H9 (cell line): ENCODE measurements at regions not wholly inside any gene's neighbourhood (a gene's known extent, or its start where the extent isn't known, plus 50 kb on each side); places are given as distances from the start of the nearest gene placed in this dataset.

ENCODE experiments used
- DNase-seq: peaks from one replicate; pipeline ENCODE4 v3.0.0-alpha.2; 2017
- H2AFZ ChIP-seq: one replicate; pipeline ENCODE4 v1.6.1; 2013; ENCODE audit warnings: mild to moderate bottlenecking, low read length, control low read depth, moderate library complexity
- H2AK5ac ChIP-seq: 2 replicates; pipeline ENCODE4 v1.6.1; 2013; ENCODE audit warnings: low read length, control low read depth, mixed read lengths; ENCODE audit not compliant: insufficient read length
- H2BK120ac ChIP-seq: one replicate; pipeline ENCODE4 v1.6.1; 2013; ENCODE audit warnings: low read depth, mild to moderate bottlenecking, low read length, control low read depth, inconsistent platforms; ENCODE audit not compliant: poor library complexity, severe bottlenecking
- H2BK12ac ChIP-seq: 2 replicates; pipeline ENCODE4 v1.6.1; 2013; ENCODE audit warnings: low read length, control low read depth, mixed read lengths, low read depth; ENCODE audit not compliant: insufficient read length
- H2BK15ac ChIP-seq: 2 replicates; pipeline ENCODE4 v1.6.1; 2013; ENCODE audit warnings: low read depth, low read length, control low read depth
- H2BK20ac ChIP-seq: one replicate; pipeline ENCODE4 v1.6.1; 2013; ENCODE audit warnings: low read depth, mild to moderate bottlenecking, low read length, control low read depth, inconsistent platforms; ENCODE audit not compliant: poor library complexity, severe bottlenecking
- H2BK5ac ChIP-seq: 2 replicates; pipeline ENCODE4 v1.6.1; 2013; ENCODE audit warnings: low read length, control low read depth, mixed read lengths; ENCODE audit not compliant: insufficient read length
- H3K14ac ChIP-seq: 2 replicates; pipeline ENCODE4 v1.6.1; 2013; ENCODE audit warnings: low read length, control low read depth; ENCODE audit not compliant: insufficient read depth
- H3K18ac ChIP-seq: 2 replicates; pipeline ENCODE4 v1.6.1; 2013; ENCODE audit warnings: low read depth, mild to moderate bottlenecking, mixed read lengths, low read length, control low read depth; ENCODE audit not compliant: insufficient read length
- H3K23ac ChIP-seq: 2 replicates; pipeline ENCODE4 v1.6.1; 2013; ENCODE audit warnings: low read length, control low read depth, mixed read lengths, low read depth; ENCODE audit not compliant: insufficient read length
- H3K23me2 ChIP-seq: 2 replicates; pipeline ENCODE4 v1.6.1; 2013; ENCODE audit warnings: low read depth, mild to moderate bottlenecking, mixed read lengths, low read length, control low read depth; ENCODE audit not compliant: insufficient read length, poor library complexity, severe bottlenecking
- H3K27ac ChIP-seq: 2 replicates; pipeline ENCODE4 v1.5.1; 2013; ENCODE audit warnings: low read length, control low read depth, mixed read lengths, low read depth; ENCODE audit not compliant: insufficient read length
- H3K27me3 ChIP-seq: 2 replicates; pipeline ENCODE4 v1.6.1; 2013; ENCODE audit warnings: low read length, control low read depth, inconsistent platforms; ENCODE audit not compliant: insufficient read depth
- H3K4ac ChIP-seq: 2 replicates; pipeline ENCODE4 v1.6.1; 2013; ENCODE audit warnings: low read depth, mild to moderate bottlenecking, control low read depth, inconsistent platforms, low read length, moderate library complexity
- H3K4me1 ChIP-seq: 2 replicates; pipeline ENCODE4 v1.6.1; 2013; ENCODE audit warnings: low read length, control low read depth, inconsistent platforms; ENCODE audit not compliant: insufficient read depth
- H3K4me2 ChIP-seq: 2 replicates; pipeline ENCODE4 v1.6.1; 2013; ENCODE audit warnings: low read length, control low read depth, mixed read lengths; ENCODE audit not compliant: insufficient read length, insufficient read depth
- H3K56ac ChIP-seq: 2 replicates; pipeline ENCODE4 v1.6.1; 2013; ENCODE audit warnings: low read depth, mild to moderate bottlenecking, mixed read lengths, low read length, control low read depth; ENCODE audit not compliant: insufficient read length
- H3K79me1 ChIP-seq: 2 replicates; pipeline ENCODE4 v1.6.1; 2013; ENCODE audit warnings: low read depth, mild to moderate bottlenecking, moderate library complexity, low read length, control low read depth, inconsistent platforms; ENCODE audit not compliant: insufficient read depth, poor library complexity, severe bottlenecking
- H3K79me2 ChIP-seq: 2 replicates; pipeline ENCODE4 v1.6.1; 2013; ENCODE audit warnings: low read length, control low read depth, inconsistent platforms; ENCODE audit not compliant: insufficient read depth
- H3K9ac ChIP-seq: 2 replicates; pipeline ENCODE4 v1.6.1; 2013; ENCODE audit warnings: low read length, control low read depth, mixed read lengths; ENCODE audit not compliant: insufficient read length; ENCODE audit errors: extremely low read depth
- H3K9me3 ChIP-seq: one replicate; pipeline ENCODE4 v1.6.1; 2013; ENCODE audit warnings: low read depth, low read length, inconsistent platforms; ENCODE audit not compliant: control insufficient read depth
- H3T11ph ChIP-seq: one replicate; pipeline ENCODE4 v1.6.1; 2013; ENCODE audit warnings: mild to moderate bottlenecking, low read length, control low read depth, inconsistent platforms
- H4K20me1 ChIP-seq: one replicate; pipeline ENCODE4 v1.6.1; 2013; ENCODE audit not compliant: control insufficient read depth, insufficient read length, insufficient read depth
- H4K5ac ChIP-seq: 2 replicates; pipeline ENCODE4 v1.6.1; 2013; ENCODE audit warnings: low read depth, mild to moderate bottlenecking, mixed read lengths, low read length, control low read depth; ENCODE audit not compliant: insufficient read length
- H4K8ac ChIP-seq: replicated peaks from 2 replicates; pipeline ENCODE4 v1.6.1; 2013; ENCODE audit warnings: low read length, control low read depth, mixed read lengths, low read depth; ENCODE audit not compliant: insufficient read length
- H4K91ac ChIP-seq: 2 replicates; pipeline ENCODE4 v1.6.1; 2013; ENCODE audit warnings: low read depth, mild to moderate bottlenecking, moderate library complexity, mixed read lengths, low read length, control low read depth; ENCODE audit not compliant: insufficient read length
- H3K27ac Mint-ChIP-seq, 3 experiments: 2 replicates in 2 of 3; 3 replicates in 1 of 3; pipeline ENCODE4 v1.8.0; 2020 to 2021; ENCODE audit warnings: mixed read lengths in 3 of 3, mild to moderate bottlenecking in 1 of 3, moderate library complexity in 1 of 3
- H3K27me3 Mint-ChIP-seq: 2 replicates; pipeline ENCODE4 v1.8.0; 2021; ENCODE audit warnings: low read depth, mild to moderate bottlenecking, moderate library complexity, mixed read lengths
- H3K36me3 Mint-ChIP-seq, 3 experiments: 2 replicates in 2 of 3; 3 replicates in 1 of 3; pipeline ENCODE4 v1.8.0; 2020 to 2021; ENCODE audit warnings: low read depth in 3 of 3, mixed read lengths in 3 of 3; ENCODE audit not compliant: insufficient read depth in 1 of 3
- H3K4me1 Mint-ChIP-seq, 2 experiments: 2 replicates each; pipeline ENCODE4 v1.8.0; 2020; ENCODE audit warnings: mixed read lengths in 2 of 2
- H3K4me3 Mint-ChIP-seq, 2 experiments: 2 replicates in 1 of 2; 3 replicates in 1 of 2; pipeline ENCODE4 v1.8.0; 2020 to 2021; ENCODE audit warnings: mild to moderate bottlenecking in 2 of 2, mixed read lengths in 2 of 2, moderate library complexity in 1 of 2
- H3K9me3 Mint-ChIP-seq, 2 experiments: 2 replicates in 1 of 2; 3 replicates in 1 of 2; pipeline ENCODE4 v1.8.0; 2020; ENCODE audit warnings: mild to moderate bottlenecking in 2 of 2, mixed read lengths in 2 of 2, moderate library complexity in 1 of 2
- WGBS: extraction: QIAGEN DNeasy Blood & Tissue Kit; methylation state at CpG from one replicate; pipeline ENCODE4 v1.1.7; 2013; ENCODE audit warnings: missing lambda C conversion rate, low lambda C conversion rate, mixed read lengths; ENCODE audit not compliant: insufficient read length; ENCODE audit errors: extremely low coverage; 5-methylcytosine and 5-hydroxymethylcytosine counted together
- TF ChIP-seq, protein P1 (sequence below): fragments of 200-600 bp; sonication (generic); conservative IDR thresholded peaks from 3 replicates; pipeline ENCODE4 v1.8.0; 2021; ENCODE audit warnings: antibody characterized with exemption, mild to moderate bottlenecking

DNA sequence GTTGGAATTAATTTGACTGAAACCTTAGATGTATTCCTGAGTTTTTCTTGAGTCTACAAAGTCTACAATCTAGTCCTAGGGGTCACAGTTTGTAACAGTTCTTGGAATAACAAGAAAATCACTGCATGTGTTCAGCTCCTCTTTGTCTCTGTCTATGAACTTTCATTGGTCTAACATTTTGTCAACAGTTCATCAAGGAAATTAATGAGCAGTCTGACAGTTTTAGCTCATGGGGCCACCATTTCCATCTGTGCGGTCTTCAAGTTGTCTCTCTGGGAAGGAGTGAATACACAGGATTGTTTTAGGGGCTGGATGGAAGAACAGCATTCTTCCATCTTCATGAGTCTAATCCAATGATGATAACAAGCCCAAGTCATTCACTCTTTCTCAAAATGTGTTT is 276.4 kb downstream of the TMEM167A start:
- Histone ChIP-seq H2BK12ac (no peak overlapping the region), H3K18ac (no peak overlapping the region), H2AK5ac (no peak overlapping the region), H3K4me1 (peaks cover 4% of the 10 kb centered on the region), H2BK15ac (no peak overlapping the region), H3K14ac (no peak overlapping the region), H2BK5ac (no peak overlapping the region), H3K9ac (no peak overlapping the region), H3K79me2 (no peaks in the 10 kb centered on the region), H3K56ac (no peak overlapping the region), H3K23ac (no peak overlapping the region), H4K8ac (no peak overlapping the region), H2BK20ac (no peak overlapping the region), H4K91ac (no peak overlapping the region), H3K79me1 (no peaks in the 10 kb centered on the region), H3K4ac (no peak overlapping the region), H3K9me3 (no peaks in the 10 kb centered on the region), H3T11ph (no peak overlapping the region), H3K4me2 (no peak overlapping the region), H2AFZ (no peak overlapping the region), H3K27me3 (no peaks in the 10 kb centered on the region), H4K20me1 (no peaks in the 10 kb centered on the region), H2BK120ac (no peak overlapping the region), H3K27ac (no peak overlapping the region), H4K5ac (no peak overlapping the region), H3K23me2 (no peaks in the 10 kb centered on the region)
- peaks cover 24 to 26% of the 10 kb centered on the region in 2 experiments for H3K4me1 Mint-ChIP-seq
- H3K4me3 Mint-ChIP-seq = no peak overlapping the region
- H3K36me3 Mint-ChIP-seq = no peaks in the 10 kb centered on the region; a peak in 1 of 7 replicates
- no peak overlapping the region for H3K27ac Mint-ChIP-seq
- H3K9me3 Mint-ChIP-seq = no peaks in the 10 kb centered on the region
- no CpG with 5 or more reads among the region's 1 CpG for WGBS
- H3K27me3 Mint-ChIP-seq = no peaks in the 10 kb centered on the region
- TF ChIP-seq, protein P1, sequence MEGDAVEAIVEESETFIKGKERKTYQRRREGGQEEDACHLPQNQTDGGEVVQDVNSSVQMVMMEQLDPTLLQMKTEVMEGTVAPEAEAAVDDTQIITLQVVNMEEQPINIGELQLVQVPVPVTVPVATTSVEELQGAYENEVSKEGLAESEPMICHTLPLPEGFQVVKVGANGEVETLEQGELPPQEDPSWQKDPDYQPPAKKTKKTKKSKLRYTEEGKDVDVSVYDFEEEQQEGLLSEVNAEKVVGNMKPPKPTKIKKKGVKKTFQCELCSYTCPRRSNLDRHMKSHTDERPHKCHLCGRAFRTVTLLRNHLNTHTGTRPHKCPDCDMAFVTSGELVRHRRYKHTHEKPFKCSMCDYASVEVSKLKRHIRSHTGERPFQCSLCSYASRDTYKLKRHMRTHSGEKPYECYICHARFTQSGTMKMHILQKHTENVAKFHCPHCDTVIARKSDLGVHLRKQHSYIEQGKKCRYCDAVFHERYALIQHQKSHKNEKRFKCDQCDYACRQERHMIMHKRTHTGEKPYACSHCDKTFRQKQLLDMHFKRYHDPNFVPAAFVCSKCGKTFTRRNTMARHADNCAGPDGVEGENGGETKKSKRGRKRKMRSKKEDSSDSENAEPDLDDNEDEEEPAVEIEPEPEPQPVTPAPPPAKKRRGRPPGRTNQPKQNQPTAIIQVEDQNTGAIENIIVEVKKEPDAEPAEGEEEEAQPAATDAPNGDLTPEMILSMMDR = no peak
- no peak for DNase-seq
